Stimulated activated memory B cell treated with anti-CD40 and anti-IgM and Interleukin-4, amounts not matched to agents 10 μg/mL and 1 μg/mL and 100 μg/mL, for 72 hours (primary cell): ENCODE measurements at regions not wholly inside any gene's neighbourhood (a gene's known extent, or its start where the extent isn't known, plus 50 kb on each side); places are given as distances from the start of the nearest gene placed in this dataset.
"Not testable (repeated sequence)": the region's sequence is repeated elsewhere in the genome, so short reads cannot be mapped to it uniquely, and the experiment has no call there.

ENCODE experiments used
- ATAC-seq: fragments of 150-1000 bp; cut with Tn5 transposase; 2 replicates; pipeline ENCODE4 v1.10.0; 2021
- H3K27ac Mint-ChIP-seq: one replicate; pipeline ENCODE4 v1.8.0; 2022; ENCODE audit warnings: mild to moderate bottlenecking, mixed read lengths
- H3K27me3 Mint-ChIP-seq: one replicate; pipeline ENCODE4 v1.8.0; 2022; ENCODE audit warnings: mixed read lengths
- H3K36me3 Mint-ChIP-seq: one replicate; pipeline ENCODE4 v1.8.0; 2022; ENCODE audit warnings: mixed read lengths
- H3K4me1 Mint-ChIP-seq: one replicate; pipeline ENCODE4 v1.8.0; 2022; ENCODE audit warnings: mixed read lengths
- H3K4me3 Mint-ChIP-seq: one replicate; pipeline ENCODE4 v1.8.0; 2022; ENCODE audit warnings: mild to moderate bottlenecking, moderate library complexity, mixed read lengths
- H3K9me3 Mint-ChIP-seq: one replicate; pipeline ENCODE4 v1.8.0; 2022; ENCODE audit warnings: mixed read lengths

DNA sequence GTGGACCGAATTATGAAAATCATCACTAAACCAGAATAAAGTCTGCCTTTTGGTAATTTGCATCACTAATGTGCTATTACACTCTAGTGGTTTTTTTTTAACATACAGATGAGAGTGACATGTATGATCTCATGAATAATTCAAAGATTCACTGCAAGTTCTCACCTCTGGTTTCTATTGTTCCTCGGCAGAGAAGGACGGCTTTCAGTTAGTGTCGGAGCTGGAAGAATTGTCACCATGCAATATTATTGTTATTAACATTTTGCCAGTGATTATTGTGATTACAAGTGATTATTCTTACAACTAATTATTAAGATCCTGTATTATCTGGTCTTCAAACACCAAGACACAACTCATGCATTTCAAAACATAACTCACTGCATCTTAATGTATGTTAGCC lies 366.6 kb upstream of the RPS23 start:
- H3K27me3 Mint-ChIP-seq: no peaks in the 10 kb centered on the region
- H3K4me1 Mint-ChIP-seq: no peaks in the 10 kb centered on the region
- no peaks in the 10 kb centered on the region for H3K36me3 Mint-ChIP-seq
- H3K9me3 Mint-ChIP-seq: no peaks in the 10 kb centered on the region
- ATAC-seq: no peak
- H3K27ac Mint-ChIP-seq: no peak overlapping the region
- H3K4me3 Mint-ChIP-seq: no peak overlapping the region

DNA sequence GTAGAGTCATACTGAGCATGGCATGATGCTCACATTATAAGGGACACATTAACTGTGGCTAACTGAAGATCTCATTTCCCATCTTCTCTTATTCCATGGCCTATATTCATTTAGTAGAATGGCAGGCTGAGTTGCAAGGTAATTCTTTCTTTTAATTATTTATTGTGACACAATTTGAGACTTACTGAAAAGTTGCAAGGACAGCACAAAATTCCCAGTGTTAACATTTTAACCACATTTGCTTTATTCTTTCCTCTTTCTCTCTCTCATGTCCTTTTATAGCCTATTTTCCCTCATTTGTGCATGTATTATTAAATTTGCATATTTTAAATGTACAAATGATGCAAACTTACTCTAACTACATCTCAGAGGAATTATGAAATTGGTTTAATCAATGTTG lies 366.1 kb upstream of the RPS23 start:
- no peak for ATAC-seq
- no peaks in the 10 kb centered on the region for H3K27me3 Mint-ChIP-seq
- H3K4me3 Mint-ChIP-seq: no peak overlapping the region
- no peaks in the 10 kb centered on the region for H3K9me3 Mint-ChIP-seq
- no peaks in the 10 kb centered on the region for H3K36me3 Mint-ChIP-seq
- no peaks in the 10 kb centered on the region for H3K4me1 Mint-ChIP-seq
- no peak overlapping the region for H3K27ac Mint-ChIP-seq

DNA sequence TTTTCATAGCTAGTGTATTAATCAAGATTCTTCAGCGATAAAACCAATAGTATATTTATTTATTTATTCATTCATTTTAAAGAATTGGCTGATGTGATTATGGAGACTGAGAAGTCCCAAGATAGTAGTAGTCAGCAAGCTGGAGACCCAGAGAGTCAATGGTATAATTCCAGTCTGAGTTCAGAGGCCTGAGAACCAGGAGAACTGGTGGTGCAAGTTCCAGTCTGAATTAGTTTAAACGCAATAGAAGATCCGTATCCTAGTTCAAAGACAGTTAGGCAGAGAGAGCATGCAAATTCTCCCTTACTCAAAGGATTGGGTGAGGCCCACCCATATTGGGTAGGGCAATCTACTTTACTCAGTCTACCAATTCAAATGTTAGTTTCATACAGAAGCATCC lies 364.2 kb upstream of the RPS23 start:
- H3K27me3 Mint-ChIP-seq: no peaks in the 10 kb centered on the region
- no peak for ATAC-seq
- H3K4me1 Mint-ChIP-seq: no peaks in the 10 kb centered on the region
- no peak overlapping the region for H3K27ac Mint-ChIP-seq
- no peaks in the 10 kb centered on the region for H3K9me3 Mint-ChIP-seq
- no peaks in the 10 kb centered on the region for H3K36me3 Mint-ChIP-seq
- no peak overlapping the region for H3K4me3 Mint-ChIP-seq

GRCh38 chr5:82641331-82642003 lies 363.3 kb upstream of the RPS23 start:
- no peaks in the 10 kb centered on the region for H3K36me3 Mint-ChIP-seq
- ATAC-seq: no peak
- no peak overlapping the region for H3K4me3 Mint-ChIP-seq
- no peak overlapping the region for H3K27ac Mint-ChIP-seq
- no peaks in the 10 kb centered on the region for H3K9me3 Mint-ChIP-seq
- no peaks in the 10 kb centered on the region for H3K4me1 Mint-ChIP-seq
- no peaks in the 10 kb centered on the region for H3K27me3 Mint-ChIP-seq

DNA sequence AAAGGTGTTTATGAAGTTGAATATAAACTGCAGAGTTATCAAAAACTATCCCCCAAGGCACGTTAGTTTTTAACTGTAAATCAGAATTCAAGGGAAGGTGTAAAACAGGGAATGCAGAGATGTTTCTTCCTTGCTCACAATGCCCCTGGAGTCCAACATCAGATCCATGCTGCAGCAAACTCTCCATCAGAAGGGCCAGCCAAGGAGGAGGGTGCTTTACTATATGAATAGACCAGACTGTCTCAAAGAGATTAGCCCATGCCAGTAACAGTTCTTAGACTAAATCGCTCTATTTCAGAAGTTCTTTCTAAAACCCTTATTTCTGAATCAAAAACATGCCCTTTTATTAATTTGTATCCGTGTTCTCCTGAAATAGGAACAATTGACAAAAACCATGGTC lies 362.8 kb upstream of the RPS23 start:
- Mint-ChIP-seq H3K27me3 (no peaks in the 10 kb centered on the region), H3K4me1 (no peaks in the 10 kb centered on the region), H3K9me3 (no peaks in the 10 kb centered on the region), H3K36me3 (no peaks in the 10 kb centered on the region), H3K4me3 (no peak overlapping the region), H3K27ac (no peak overlapping the region)
- ATAC-seq: no peak

DNA sequence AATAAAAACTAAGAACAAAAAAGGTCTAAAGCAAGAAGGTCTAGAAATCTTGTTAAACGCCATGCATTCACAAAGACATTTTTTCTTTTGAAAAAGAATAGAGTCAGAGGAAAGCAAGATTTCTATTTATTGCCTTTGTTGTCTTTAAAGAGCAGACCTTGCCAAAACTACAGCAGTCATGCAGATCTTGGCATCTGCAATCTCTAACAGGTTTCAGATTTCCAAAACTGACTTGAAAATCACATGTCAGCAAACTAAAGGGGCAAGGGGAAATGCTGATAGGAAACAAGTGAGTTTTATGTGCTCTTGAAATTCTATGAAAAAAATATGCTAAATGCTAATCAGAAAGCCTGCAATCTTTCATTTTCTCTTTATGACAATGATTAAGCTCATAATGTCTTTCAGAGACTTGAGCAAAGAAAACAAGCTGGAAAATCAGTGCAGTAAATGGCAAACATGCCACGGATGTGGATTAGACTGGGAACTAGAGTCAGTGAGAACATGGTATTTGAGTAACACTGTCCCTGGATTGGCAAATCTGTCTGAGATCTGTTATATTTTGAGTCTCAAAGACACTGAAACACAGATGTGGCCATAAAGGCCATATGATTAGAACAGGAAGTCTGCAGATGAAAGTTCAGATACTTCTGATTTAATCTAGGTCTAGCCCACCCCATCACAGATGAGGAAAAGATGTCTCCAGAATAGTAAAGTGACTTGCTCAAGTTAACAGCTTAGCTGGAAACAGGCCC lies 361.4 kb upstream of the RPS23 start:
- no peaks in the 10 kb centered on the region for H3K27me3 Mint-ChIP-seq
- no peaks in the 10 kb centered on the region for H3K9me3 Mint-ChIP-seq
- no peaks in the 10 kb centered on the region for H3K4me1 Mint-ChIP-seq
- H3K36me3 Mint-ChIP-seq: no peaks in the 10 kb centered on the region
- no peak overlapping the region for H3K4me3 Mint-ChIP-seq
- ATAC-seq: no peak
- no peak overlapping the region for H3K27ac Mint-ChIP-seq

GRCh38 chr5:82636591-82636990 lies 358.4 kb upstream of the RPS23 start:
- Mint-ChIP-seq H3K27me3 (no peaks in the 10 kb centered on the region), H3K4me3 (no peak overlapping the region), H3K4me1 (no peaks in the 10 kb centered on the region), H3K36me3 (no peaks in the 10 kb centered on the region), H3K9me3 (no peaks in the 10 kb centered on the region), H3K27ac (no peak overlapping the region)
- no peak for ATAC-seq

DNA sequence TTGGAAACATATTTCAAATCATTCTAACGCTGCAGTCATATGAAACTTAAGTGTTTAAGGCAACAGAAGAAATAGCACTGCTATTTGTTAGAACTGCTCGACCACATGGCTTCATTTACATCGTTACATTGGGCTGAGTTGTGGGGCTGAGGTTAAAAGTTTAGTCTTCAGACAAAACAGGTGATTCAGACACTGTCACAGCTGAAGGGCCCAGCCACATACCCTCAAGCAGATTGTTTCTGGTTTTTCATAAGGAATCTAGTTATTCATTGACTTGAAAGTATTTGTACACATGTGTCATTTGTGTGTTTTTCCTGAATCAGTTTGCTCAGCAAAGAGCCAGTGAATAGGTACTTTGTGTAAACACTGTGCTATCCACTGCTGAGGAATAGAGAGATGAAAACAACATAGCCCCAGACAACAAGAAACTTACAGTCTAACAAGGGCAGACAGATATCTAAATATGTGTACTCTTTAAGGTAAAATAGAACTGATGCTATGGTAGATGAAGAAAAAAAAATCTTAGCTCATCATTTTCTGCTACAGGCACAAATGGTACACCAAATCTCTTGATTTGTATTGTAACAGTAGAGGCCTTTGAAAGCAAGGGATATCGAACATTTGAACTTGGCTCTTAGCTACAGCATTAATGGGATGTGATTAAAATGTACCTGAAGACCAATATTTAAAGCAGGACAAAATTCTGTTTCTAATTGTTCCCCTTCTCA lies 357.6 kb upstream of the RPS23 start:
- no peak overlapping the region for H3K4me3 Mint-ChIP-seq
- no peaks in the 10 kb centered on the region for H3K27me3 Mint-ChIP-seq
- H3K4me1 Mint-ChIP-seq: no peaks in the 10 kb centered on the region
- ATAC-seq: no peak
- H3K9me3 Mint-ChIP-seq: no peaks in the 10 kb centered on the region
- no peaks in the 10 kb centered on the region for H3K36me3 Mint-ChIP-seq
- no peak overlapping the region for H3K27ac Mint-ChIP-seq

- no peaks in the 10 kb centered on the region for H3K36me3 Mint-ChIP-seq
- no peaks in the 10 kb centered on the region for H3K4me1 Mint-ChIP-seq
- no peaks in the 10 kb centered on the region for H3K9me3 Mint-ChIP-seq
- H3K27ac Mint-ChIP-seq: no peak overlapping the region
- H3K4me3 Mint-ChIP-seq: no peak overlapping the region
- ATAC-seq: no peak
- H3K27me3 Mint-ChIP-seq: no peaks in the 10 kb centered on the region
Measured at GRCh38 chr5:82628364-82628910, 350.3 kb upstream of the RPS23 start.

GRCh38 chr5:82626905-82627591 lies 348.9 kb upstream of the RPS23 start:
- not testable (repeated sequence) for H3K27me3 Mint-ChIP-seq, ATAC-seq, H3K9me3 Mint-ChIP-seq, H3K27ac Mint-ChIP-seq, H3K36me3 Mint-ChIP-seq, H3K4me3 Mint-ChIP-seq, H3K4me1 Mint-ChIP-seq

- ATAC-seq, H3K27ac Mint-ChIP-seq, H3K4me3 Mint-ChIP-seq, H3K9me3 Mint-ChIP-seq, H3K36me3 Mint-ChIP-seq, H3K27me3 Mint-ChIP-seq, H3K4me1 Mint-ChIP-seq: not testable (repeated sequence)
Measured at GRCh38 chr5:82626012-82626411, 347.9 kb upstream of the RPS23 start.

DNA sequence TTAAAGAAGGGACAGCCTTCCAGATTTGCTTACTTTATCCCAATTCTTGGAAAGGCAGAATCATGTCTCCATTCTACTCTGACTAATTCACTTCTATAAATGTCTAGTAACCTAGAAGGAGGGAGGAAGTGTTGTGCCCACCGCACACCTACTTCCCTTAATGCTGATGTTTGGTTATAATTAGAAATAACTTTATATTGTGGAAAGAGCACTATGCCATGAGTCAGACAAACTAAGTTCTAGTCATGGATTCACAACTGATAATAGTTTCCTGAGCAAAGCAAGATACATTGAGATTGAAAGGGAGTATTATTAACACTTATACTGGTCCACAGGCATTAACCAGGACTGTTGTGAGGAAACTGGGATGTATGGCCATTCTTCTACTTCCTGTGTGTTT lies 345.9 kb upstream of the RPS23 start:
- no peak overlapping the region for H3K27ac Mint-ChIP-seq
- H3K9me3 Mint-ChIP-seq: no peaks in the 10 kb centered on the region
- H3K4me3 Mint-ChIP-seq: no peak overlapping the region
- H3K27me3 Mint-ChIP-seq: no peaks in the 10 kb centered on the region
- no peaks in the 10 kb centered on the region for H3K4me1 Mint-ChIP-seq
- ATAC-seq: no peak
- no peaks in the 10 kb centered on the region for H3K36me3 Mint-ChIP-seq

GRCh38 chr5:82622711-82623514 lies 344.8 kb upstream of the RPS23 start:
- no peaks in the 10 kb centered on the region for H3K4me1 Mint-ChIP-seq
- no peak overlapping the region for H3K27ac Mint-ChIP-seq
- no peak for ATAC-seq
- H3K27me3 Mint-ChIP-seq: no peaks in the 10 kb centered on the region
- no peaks in the 10 kb centered on the region for H3K36me3 Mint-ChIP-seq
- H3K9me3 Mint-ChIP-seq: peaks cover 6% of the 10 kb centered on the region
- H3K4me3 Mint-ChIP-seq: no peak overlapping the region

- Mint-ChIP-seq H3K27ac (no peak overlapping the region), H3K27me3 (no peaks in the 10 kb centered on the region), H3K4me3 (no peak overlapping the region), H3K9me3 (peaks cover 8% of the 10 kb centered on the region), H3K36me3 (no peaks in the 10 kb centered on the region), H3K4me1 (no peaks in the 10 kb centered on the region)
- no peak for ATAC-seq
Measured at GRCh38 chr5:82622205-82622604, 344.1 kb upstream of the RPS23 start.
